ENCODE measurements at regions not wholly inside any gene's neighbourhood (a gene's known extent, or its start where the extent isn't known, plus 50 kb on each side); places are given as distances from the start of the nearest gene placed in this dataset.

GRCh38 chr17:77476498-77476897 lies 335.7 kb downstream of the SEC14L1 start:
- TF ChIP-seq CTCF (IDR thresholded peaks at IDR 0.05; ENCODE audit: control extremely low read depth in 1 of 3, insufficient read depth in 1 of 3, low read depth in 1 of 3, low read length in 3 of 3) (no peak), TAF1 (IDR thresholded peaks at IDR 0.05; ENCODE audit: low read depth, low read length) (no peak)
